Smooth muscle cell (in vitro differentiated cells): ENCODE measurements at regions not wholly inside any gene's neighbourhood (a gene's known extent, or its start where the extent isn't known, plus 50 kb on each side); places are given as distances from the start of the nearest gene placed in this dataset.
A peak's percentile ranks its signal among the peaks of the same experiment; 100 is the strongest.

Experiments used
- DNase-seq: peaks from one replicate; lab custom pipeline; 2025; ENCODE audit not compliant: unreplicated experiment; lab: John Stamatoyannopoulos, UW
- H2AFZ ChIP-seq: fragments of 200-600 bp; sonication (generic); 2 replicates; pipeline ENCODE4 v1.6.0; 2016; ENCODE audit warnings: antibody characterized with exemption, low read depth, mild to moderate bottlenecking
- H3F3A ChIP-seq: fragments of 200-600 bp; sonication (generic); 2 replicates; pipeline ENCODE4 v1.6.0; 2017; ENCODE audit warnings: antibody characterized with exemption, low read depth
- H3K27ac ChIP-seq: fragments of 200-600 bp; sonication (generic); 2 replicates; pipeline ENCODE4 v1.5.1; 2016; ENCODE audit warnings: low read depth, mild to moderate bottlenecking
- H3K27me3 ChIP-seq: fragments of 200-600 bp; sonication (generic); 2 replicates; pipeline ENCODE4 v1.6.1; 2016; ENCODE audit warnings: low read depth, mild to moderate bottlenecking
- H3K36me3 ChIP-seq: fragments of 200-600 bp; sonication (generic); 2 replicates; pipeline ENCODE4 v1.5.1; 2016; ENCODE audit warnings: low read depth
- H3K4me1 ChIP-seq: fragments of 200-600 bp; sonication (generic); 2 replicates; pipeline ENCODE4 v1.5.1; 2016; ENCODE audit warnings: low read depth
- H3K4me2 ChIP-seq: fragments of 200-600 bp; sonication (generic); 2 replicates; pipeline ENCODE4 v1.6.0; 2016; ENCODE audit warnings: mild to moderate bottlenecking
- H3K4me3 ChIP-seq: fragments of 200-600 bp; sonication (generic); 2 replicates; pipeline ENCODE4 v1.5.1; 2016; ENCODE audit warnings: mild to moderate bottlenecking
- H3K79me2 ChIP-seq: fragments of 200-600 bp; sonication (generic); 2 replicates; pipeline ENCODE4 v1.6.0; 2016; ENCODE audit warnings: low read depth, mild to moderate bottlenecking
- H3K9ac ChIP-seq: fragments of 200-600 bp; sonication (generic); 2 replicates; pipeline ENCODE4 v1.6.0; 2016; ENCODE audit warnings: low read depth
- H3K9me3 ChIP-seq: fragments of 200-600 bp; sonication (generic); replicated peaks from 2 replicates; pipeline ENCODE4 v1.5.1; 2016; ENCODE audit warnings: low read depth
- H4K20me1 ChIP-seq: fragments of 200-600 bp; sonication (generic); 2 replicates; pipeline ENCODE4 v1.6.0; 2016; ENCODE audit warnings: low read depth
- WGBS: methylation state at CpG from one replicate; pipeline ENCODE4 v1.1.7; 2016; ENCODE audit warnings: low lambda C conversion rate; 5-methylcytosine and 5-hydroxymethylcytosine counted together
- TF ChIP-seq, protein P1 (sequence below): fragments of 200-600 bp; sonication (generic); IDR thresholded peaks from 2 replicates; pipeline ENCODE4 v1.5.1; 2017; ENCODE audit warnings: borderline replicate concordance, mild to moderate bottlenecking, antibody characterized with exemption; ENCODE audit not compliant: insufficient read depth, poor library complexity, severe bottlenecking

- WGBS: 86% methylated on average over 4 of the region's 4 CpGs
- Histone ChIP-seq H3K4me2 (no peak overlapping the region), H3K79me2 (no peaks in the 10 kb centered on the region), H3K27ac (no peak overlapping the region), H4K20me1 (no peaks in the 10 kb centered on the region), H3K36me3 (no peaks in the 10 kb centered on the region), H3F3A (no peaks in the 10 kb centered on the region), H2AFZ (no peak overlapping the region), H3K9ac (no peak overlapping the region), H3K9me3 (no peaks in the 10 kb centered on the region), H3K27me3 (no peaks in the 10 kb centered on the region), H3K4me1 (no peaks in the 10 kb centered on the region), H3K4me3 (no peak overlapping the region)
- no peak for DNase-seq
- TF ChIP-seq, protein P1, sequence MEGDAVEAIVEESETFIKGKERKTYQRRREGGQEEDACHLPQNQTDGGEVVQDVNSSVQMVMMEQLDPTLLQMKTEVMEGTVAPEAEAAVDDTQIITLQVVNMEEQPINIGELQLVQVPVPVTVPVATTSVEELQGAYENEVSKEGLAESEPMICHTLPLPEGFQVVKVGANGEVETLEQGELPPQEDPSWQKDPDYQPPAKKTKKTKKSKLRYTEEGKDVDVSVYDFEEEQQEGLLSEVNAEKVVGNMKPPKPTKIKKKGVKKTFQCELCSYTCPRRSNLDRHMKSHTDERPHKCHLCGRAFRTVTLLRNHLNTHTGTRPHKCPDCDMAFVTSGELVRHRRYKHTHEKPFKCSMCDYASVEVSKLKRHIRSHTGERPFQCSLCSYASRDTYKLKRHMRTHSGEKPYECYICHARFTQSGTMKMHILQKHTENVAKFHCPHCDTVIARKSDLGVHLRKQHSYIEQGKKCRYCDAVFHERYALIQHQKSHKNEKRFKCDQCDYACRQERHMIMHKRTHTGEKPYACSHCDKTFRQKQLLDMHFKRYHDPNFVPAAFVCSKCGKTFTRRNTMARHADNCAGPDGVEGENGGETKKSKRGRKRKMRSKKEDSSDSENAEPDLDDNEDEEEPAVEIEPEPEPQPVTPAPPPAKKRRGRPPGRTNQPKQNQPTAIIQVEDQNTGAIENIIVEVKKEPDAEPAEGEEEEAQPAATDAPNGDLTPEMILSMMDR: no peak
These were observed 219.5 kb downstream of the URB2 start for GRCh38 chr1:229845410-229846138.

DNA sequence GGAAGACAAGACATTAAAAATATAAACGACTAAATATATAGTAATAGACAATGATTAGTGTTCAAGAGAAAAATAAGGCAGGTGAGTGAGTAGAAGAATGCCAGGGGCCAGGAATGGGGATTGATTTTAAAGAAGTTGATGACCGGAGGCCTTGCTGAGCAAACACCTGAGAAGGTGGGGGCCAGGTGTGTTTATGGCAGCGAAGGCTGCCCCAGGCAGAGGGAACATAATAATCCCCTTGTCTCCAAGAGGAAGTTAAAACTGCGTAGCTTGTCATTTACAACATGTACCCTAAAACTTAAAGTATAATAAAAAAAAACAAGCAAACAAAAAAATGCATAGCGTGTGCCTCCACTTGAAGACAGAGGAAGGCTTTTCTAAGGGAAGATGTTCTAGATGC, 220.3 kb downstream of the URB2 start:
- Histone ChIP-seq H4K20me1 (no peaks in the 10 kb centered on the region), H3K27me3 (no peaks in the 10 kb centered on the region), H3K79me2 (no peaks in the 10 kb centered on the region), H3F3A (no peaks in the 10 kb centered on the region), H3K4me3 (no peak overlapping the region), H3K9me3 (no peaks in the 10 kb centered on the region), H3K4me1 (no peaks in the 10 kb centered on the region), H3K36me3 (no peaks in the 10 kb centered on the region), H2AFZ (no peak overlapping the region), H3K27ac (no peak overlapping the region), H3K4me2 (no peak overlapping the region), H3K9ac (no peak overlapping the region)
- no peak for DNase-seq
- TF ChIP-seq, protein P1: no peak
- 85% methylated on average over 5 of the region's 5 CpGs for WGBS

- no peaks in the 10 kb centered on the region for H3K4me1 ChIP-seq
- H3F3A ChIP-seq: no peaks in the 10 kb centered on the region
- no peak overlapping the region for H3K4me2 ChIP-seq
- H4K20me1 ChIP-seq: no peaks in the 10 kb centered on the region
- no peaks in the 10 kb centered on the region for H3K9me3 ChIP-seq
- no peaks in the 10 kb centered on the region for H3K27me3 ChIP-seq
- no peaks in the 10 kb centered on the region for H3K36me3 ChIP-seq
- DNase-seq: no peak
- whole genome bisulfite sequencing: 72% methylated on average over 9 of the region's 9 CpGs
- no peaks in the 10 kb centered on the region for H3K79me2 ChIP-seq
- TF ChIP-seq, protein P1: peak; percentile 51
- H3K27ac ChIP-seq: no peak overlapping the region
- H3K9ac ChIP-seq: no peak overlapping the region
- no peak overlapping the region for H3K4me3 ChIP-seq
- no peak overlapping the region for H2AFZ ChIP-seq
These were observed 218.0 kb upstream of the GALNT2 start for GRCh38 chr1:229848752-229849677.
